ENCODE measurements at regions not wholly inside any gene's neighbourhood (a gene's known extent, or its start where the extent isn't known, plus 50 kb on each side); places are given as distances from the start of the nearest gene placed in this dataset.

GRCh38 chr7:97630116-97630515, 101.8 kb upstream of the TAC1 start:
- TF ChIP-seq POLR2A (IDR thresholded peaks at IDR 0.05; ENCODE audit: extremely low read depth, insufficient read length) (no peak), CTCF (IDR thresholded peaks at IDR 0.05; ENCODE audit: low read depth, low read length) (no peak)

Measured in NB4 (cell line).